HG02981 (cell line): ENCODE measurements at regions not wholly inside any gene's neighbourhood (a gene's known extent, or its start where the extent isn't known, plus 50 kb on each side); places are given as distances from the start of the nearest gene placed in this dataset.
"Not testable (repeated sequence)": the region's sequence is repeated elsewhere in the genome, so short reads cannot be mapped to it uniquely, and the experiment has no call there.

ENCODE experiments used
- ATAC-seq: cut with Tn5 transposase; IDR thresholded peaks from one replicate; pipeline ENCODE4 v1.9.1; 2021; ENCODE audit warnings: mild to moderate bottlenecking, moderate library complexity; ENCODE audit not compliant: unreplicated experiment

- ATAC-seq: no peak
Measured at GRCh38 chr6:131336596-131336995, 201.3 kb downstream of the AKAP7 start.

DNA sequence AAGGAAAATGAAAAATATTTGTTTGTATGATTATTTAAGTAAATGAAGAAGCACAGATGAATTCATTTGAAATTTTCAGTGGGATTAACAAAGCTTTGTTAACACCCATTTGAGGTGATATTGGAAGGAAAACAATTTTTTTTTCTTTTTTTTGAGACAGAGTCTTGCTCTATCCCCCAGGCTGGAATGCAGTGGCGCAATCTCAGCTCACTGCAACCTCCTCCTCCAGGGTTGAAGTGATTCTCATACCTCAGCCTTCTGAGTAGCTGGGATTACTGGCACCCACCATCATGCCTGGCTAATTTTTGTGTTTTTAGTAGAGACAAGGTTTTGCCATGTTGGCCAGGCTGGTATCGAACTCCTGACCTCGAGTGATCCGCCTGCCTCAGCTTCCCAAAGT lies 211.6 kb downstream of the AKAP7 start:
- not testable (repeated sequence) for ATAC-seq

DNA sequence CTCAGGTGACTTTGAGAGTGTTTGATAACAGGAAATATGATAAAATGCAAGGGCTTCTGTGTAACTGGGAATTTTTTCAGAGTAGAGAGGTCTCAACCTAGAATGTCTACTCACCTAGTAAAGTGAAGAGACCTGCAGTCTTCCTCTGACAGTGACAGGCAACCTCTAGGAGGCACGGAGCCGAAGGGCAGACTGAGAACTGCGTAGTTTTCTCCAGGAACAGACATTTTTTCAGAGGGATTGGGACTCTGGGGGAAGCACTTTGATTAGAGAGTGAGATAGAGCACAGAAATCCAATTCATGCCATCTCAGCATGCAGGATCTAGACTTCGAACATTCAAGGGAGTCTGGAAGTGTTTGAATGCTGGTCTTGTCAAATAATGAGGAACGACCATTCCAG lies 213.3 kb downstream of the AKAP7 start:
- no peak for ATAC-seq

DNA sequence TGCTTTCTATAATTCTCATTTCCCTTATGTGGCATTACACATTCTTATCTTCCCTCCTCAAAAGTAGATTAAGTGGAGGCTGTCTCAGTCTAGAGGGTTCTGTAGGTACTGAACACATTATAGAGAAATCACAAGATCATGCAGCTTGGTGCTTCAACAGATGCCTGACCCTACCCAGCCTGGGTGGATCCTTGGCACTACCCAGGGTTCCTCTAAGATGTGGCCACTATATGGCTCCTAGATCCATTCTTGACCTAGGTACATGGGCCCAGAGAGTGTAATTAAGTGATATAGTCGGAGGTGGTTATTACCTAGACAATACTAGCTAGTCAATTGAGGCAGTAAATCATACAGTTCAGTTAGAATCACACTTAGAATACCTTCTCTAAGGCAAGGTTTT lies 213.9 kb downstream of the AKAP7 start:
- no peak for ATAC-seq

- ATAC-seq: no peak
Measured at GRCh38 chr6:131353106-131353505, 217.8 kb downstream of the AKAP7 start.

GRCh38 chr6:131353876-131354275 lies 218.6 kb downstream of the AKAP7 start:
- no peak for ATAC-seq

DNA sequence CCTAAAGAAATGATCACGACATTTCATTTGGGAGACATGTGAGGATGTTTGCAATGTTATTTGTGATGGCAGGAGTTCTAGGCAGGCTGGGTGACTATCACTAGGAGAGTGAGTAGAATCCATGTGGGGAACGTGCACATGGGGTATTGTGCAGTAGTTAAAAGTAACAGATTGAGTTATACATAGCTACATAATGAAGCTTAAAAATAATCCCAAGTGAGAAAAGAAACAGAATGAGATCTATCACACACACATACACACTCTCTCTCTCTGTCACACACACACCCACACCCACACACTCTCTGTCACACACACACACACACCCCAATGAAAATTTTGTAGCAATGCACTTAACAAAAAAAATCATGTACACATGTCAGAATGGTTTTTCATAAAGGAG lies 218.7 kb upstream of the ARG1 start:
- ATAC-seq: no peak

DNA sequence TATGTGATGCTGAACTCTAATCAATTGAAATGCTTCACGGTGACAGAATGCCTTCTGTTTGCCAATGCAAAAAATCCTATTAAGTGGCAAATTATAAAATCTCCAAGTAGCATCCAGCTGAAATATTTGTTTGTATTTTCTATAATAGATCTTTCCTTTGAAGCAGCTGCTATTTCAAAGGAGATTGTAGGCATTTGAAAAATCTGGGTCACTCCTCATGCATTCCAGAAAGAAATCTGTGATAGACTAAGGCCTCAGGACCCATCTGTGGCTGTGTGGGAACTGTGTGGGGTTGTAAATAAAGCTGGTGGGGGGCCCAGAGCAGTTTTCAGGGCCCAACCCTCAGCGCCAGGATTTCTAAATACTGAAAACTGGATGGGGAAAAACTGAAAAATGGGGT lies 216.9 kb upstream of the ARG1 start:
- no peak for ATAC-seq

DNA sequence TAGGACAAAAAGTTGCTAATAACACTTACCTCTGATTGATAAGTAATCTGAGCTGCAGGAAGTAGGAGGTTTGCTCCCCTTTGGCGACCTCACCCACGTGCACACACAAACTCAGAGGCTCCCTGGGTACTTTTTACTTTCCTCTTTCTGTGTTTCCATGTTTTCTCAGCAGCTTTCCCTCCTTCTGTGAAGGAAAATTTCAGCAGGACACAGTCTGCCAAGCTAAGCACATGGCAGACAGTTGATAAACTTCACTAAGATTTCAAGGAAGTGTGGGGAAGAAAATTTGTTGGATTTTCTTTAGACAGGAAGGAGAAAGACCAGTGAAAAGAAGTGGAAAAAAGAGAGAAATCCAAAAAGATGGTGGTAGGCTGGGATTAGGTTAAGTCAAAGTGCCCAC lies 215.5 kb upstream of the ARG1 start:
- ATAC-seq: no peak

DNA sequence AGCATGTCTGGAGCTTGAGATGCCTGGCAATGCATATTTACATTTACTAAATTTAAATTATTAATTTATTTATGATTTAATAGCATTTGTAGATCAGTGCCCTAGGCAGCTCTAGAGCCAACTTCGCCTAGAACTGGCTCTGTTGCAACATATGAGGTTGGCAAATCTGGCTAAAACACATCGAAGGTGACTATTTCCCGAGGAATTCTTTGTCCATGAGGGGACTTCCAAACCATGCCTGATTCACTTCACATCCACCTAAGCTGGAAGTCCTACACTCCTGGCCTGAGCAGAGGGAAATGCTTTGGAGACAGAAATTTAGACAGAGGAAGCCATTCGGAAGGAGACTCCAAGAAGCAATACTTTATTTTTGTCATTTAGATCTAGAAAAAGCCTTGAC lies 211.0 kb upstream of the ARG1 start:
- no peak for ATAC-seq

GRCh38 chr6:131362696-131363095 lies 210.3 kb upstream of the ARG1 start:
- no peak for ATAC-seq

DNA sequence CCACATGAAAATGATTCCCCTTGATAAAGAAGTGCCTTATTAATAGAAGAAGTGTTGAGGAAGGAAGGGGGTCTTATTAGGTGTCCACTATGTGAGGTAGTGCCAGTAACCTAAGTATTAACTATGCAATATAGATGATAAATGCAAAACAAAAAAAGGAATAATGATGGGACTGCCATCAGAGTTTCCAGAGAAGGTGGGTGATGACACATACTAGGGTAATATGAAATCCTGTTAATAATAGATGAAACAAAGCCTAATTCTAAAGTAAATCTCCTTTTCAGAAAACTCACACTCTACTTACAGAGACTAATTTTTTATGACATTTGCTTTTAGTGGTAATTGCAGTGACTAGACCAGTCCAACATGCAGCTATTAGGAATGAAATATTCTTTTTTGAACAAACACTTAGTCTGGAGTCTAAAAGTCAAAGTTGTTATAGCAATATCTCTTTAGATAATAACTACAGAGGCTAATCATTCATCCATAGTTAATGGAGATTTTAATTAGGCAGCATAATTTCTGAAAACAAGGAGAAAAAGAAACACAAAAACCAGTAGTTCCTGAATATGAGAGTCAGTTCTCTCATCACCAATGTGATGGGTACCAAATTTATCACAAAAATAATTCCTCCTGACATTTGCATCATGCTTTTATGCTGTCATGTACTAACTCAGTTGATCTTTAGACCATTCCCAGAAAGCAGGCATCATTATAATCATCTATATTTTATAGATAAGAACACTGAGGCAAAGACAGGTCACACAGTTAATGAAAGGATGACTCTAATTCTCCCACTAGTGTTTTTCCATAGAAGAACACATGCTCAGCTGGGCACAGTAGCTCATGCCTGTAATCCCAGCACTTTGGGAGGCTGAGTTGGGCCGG lies 208.8 kb upstream of the ARG1 start:
- ATAC-seq: no peak

DNA sequence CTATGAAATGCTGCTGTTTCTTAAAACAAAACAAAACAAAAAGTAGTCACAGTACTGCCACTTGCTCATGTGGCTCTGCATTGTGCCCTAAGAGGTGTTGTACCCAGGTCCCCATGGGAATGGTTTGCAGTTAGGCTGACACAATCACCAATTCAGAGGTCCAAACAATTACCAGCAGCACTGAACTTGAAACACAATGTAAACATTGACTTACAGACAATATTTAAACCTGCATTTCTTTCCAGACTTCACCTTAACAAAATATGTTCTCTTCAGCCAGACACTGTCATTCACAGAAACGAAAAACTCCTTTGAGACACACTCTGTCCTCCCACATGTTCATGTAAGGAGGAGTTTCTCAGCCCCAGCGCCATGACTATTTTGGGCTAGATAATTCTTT lies 206.8 kb upstream of the ARG1 start:
- no peak for ATAC-seq

GRCh38 chr6:131367206-131367873 lies 205.7 kb upstream of the ARG1 start:
- ATAC-seq: no peak

GRCh38 chr6:131368198-131368911 lies 204.7 kb upstream of the ARG1 start:
- peak; percentile 62 for ATAC-seq

GRCh38 chr6:131372535-131372934 lies 200.5 kb upstream of the ARG1 start:
- ATAC-seq: no peak

DNA sequence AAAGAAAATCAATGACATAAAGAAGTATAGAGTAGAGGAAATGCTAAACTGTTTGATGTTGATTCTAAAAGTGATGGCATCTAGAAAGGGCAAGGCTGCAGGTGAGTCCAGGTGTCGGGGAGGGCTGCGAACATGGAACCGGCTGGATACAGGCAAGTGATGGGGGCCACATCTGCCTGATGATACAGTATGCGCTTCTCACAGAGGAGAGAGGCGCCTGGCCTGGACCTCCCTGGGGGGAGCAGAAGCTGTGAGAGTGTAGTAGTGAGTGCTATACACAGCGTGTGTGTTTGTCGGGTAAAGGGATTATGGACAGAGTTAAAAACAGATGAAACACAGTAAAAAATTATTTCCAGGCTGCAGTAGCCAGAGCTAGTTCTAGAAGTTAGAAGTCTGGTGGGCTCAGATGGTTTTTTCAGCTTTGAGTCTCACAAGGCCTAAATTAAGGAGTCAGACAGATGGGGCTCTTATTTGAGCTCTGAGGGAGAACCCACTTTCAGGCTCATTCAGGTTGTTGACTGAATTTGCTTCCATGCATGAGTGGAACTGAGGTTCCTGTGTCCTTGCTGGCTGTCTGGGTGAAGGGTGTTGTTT lies 195.8 kb upstream of the ARG1 start:
- no peak for ATAC-seq

DNA sequence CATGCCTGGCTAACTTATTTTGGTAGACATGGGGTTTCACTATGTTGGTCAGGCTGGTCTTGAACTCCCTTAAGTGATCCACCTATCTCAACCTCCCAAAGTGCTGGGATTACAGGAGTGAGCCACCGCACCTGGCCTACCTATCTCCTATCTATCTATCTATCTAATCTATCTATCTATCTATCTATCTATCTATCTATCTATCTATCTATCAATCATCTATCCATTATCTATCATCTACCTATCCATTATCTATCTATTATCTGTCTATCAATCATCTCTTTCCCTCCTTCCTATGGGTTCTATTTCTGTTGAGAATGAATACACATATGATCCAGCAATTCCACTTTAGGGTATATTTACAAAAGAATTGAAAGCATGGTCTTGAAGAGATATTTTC lies 194.2 kb upstream of the ARG1 start:
- no peak for ATAC-seq

DNA sequence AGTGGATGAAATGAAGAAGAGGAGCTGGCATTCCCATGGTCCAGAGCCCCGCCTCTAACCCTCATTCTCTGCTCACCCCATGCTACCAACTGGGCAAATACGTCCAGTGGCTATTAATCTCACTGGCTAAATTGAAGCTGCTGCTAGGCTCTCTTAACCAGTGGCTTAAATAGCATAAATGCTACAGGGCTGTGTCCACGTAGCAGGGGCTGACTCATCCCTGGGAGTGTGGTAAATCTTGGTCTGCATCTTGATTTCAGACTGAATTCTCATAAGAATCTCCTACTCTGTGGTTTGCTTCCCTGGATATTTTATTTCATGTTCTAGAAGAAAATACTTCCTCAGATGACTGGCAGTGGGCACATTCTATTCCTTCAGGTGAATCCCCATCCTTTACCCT lies 193.1 kb upstream of the ARG1 start:
- ATAC-seq: no peak

DNA sequence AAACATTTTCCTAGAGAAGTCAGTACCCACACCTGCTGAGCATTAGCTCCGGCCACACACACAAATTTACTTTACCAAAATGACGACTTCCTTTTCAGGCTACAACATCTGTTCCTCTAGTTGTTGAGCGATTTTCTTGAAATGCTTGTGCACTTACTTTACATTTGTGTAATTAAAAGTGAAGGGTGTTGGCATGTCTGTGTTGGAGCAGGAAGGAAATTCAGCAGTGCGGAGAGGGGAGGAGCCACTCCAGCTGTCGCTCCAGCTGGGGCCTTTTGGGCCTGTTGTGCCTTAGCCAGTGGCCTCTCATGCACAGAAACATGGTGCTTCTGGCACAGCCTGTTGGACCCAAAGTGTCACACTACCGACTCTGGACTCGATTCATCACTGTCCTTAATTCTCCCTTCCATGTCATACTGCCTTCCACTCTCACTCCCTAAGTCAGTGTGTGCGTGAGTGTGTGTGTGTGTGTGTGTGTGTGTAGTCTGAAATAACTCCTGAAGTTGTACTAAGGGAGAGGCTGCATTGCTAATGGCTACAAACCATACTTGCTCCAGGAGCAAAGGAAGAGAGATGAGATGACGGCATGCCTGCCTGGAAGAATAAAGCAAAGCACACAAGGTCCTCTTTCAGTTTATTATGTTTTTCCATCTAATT lies 191.8 kb upstream of the ARG1 start:
- no peak for ATAC-seq

GRCh38 chr6:131381709-131382093 lies 191.3 kb upstream of the ARG1 start:
- no peak for ATAC-seq
